ENCODE measurements at regions not wholly inside any gene's neighbourhood (a gene's known extent, or its start where the extent isn't known, plus 50 kb on each side); places are given as distances from the start of the nearest gene placed in this dataset.

- TF ChIP-seq, protein P1, sequence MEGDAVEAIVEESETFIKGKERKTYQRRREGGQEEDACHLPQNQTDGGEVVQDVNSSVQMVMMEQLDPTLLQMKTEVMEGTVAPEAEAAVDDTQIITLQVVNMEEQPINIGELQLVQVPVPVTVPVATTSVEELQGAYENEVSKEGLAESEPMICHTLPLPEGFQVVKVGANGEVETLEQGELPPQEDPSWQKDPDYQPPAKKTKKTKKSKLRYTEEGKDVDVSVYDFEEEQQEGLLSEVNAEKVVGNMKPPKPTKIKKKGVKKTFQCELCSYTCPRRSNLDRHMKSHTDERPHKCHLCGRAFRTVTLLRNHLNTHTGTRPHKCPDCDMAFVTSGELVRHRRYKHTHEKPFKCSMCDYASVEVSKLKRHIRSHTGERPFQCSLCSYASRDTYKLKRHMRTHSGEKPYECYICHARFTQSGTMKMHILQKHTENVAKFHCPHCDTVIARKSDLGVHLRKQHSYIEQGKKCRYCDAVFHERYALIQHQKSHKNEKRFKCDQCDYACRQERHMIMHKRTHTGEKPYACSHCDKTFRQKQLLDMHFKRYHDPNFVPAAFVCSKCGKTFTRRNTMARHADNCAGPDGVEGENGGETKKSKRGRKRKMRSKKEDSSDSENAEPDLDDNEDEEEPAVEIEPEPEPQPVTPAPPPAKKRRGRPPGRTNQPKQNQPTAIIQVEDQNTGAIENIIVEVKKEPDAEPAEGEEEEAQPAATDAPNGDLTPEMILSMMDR (IDR thresholded peaks at IDR 0.05; ENCODE audit: low read depth, low read length) = no peak
- no peak for TF ChIP-seq POLR2A (IDR thresholded peaks at IDR 0.05; ENCODE audit: extremely low read depth, insufficient read length)
Measured at GRCh38 chr4:17232566-17233253, 279.2 kb downstream of the QDPR start.
